Spleen (tissue), 11 donors: ENCODE measurements at regions not wholly inside any gene's neighbourhood (a gene's known extent, or its start where the extent isn't known, plus 50 kb on each side); places are given as distances from the start of the nearest gene placed in this dataset.

Experiments used
- DNase-seq: peaks from one replicate; pipeline ENCODE4 v3.0.0-alpha.2; 2020
- H3K27ac ChIP-seq, 8 donors: fragments of 200-600 bp; sonication (generic) in 7 of 8; 1 replicate in 4 of 8; 2 replicates in 4 of 8; pipeline versions ENCODE4 v1.5.0 to v1.8.0; 2016 to 2021; ENCODE audit warnings: inconsistent platforms in 4 of 8, mild to moderate bottlenecking in 4 of 8, moderate library complexity in 1 of 8
- H3K27me3 ChIP-seq, 7 donors: fragments of 200-600 bp; sonication (generic) in 6 of 7; replicated peaks in 1 of 7; 1 replicate in 4 of 7; 2 replicates in 3 of 7; pipeline versions ENCODE4 v1.5.0 to v1.8.0; 2016 to 2021; ENCODE audit warnings: inconsistent platforms in 3 of 7, mild to moderate bottlenecking in 1 of 7
- H3K36me3 ChIP-seq, 6 donors: fragments of 200-600 bp; sonication (generic) in 5 of 6; 1 replicate in 4 of 6; 2 replicates in 2 of 6; pipeline versions ENCODE4 v1.5.0 to v1.8.0; 2016 to 2021; ENCODE audit warnings: inconsistent platforms in 2 of 6
- H3K4me1 ChIP-seq, 6 donors: fragments of 200-600 bp; sonication (generic) in 5 of 6; 1 replicate in 3 of 6; 2 replicates in 3 of 6; pipeline versions ENCODE4 v1.5.0 to v1.8.0; 2016 to 2021; ENCODE audit warnings: inconsistent platforms in 3 of 6
- H3K4me3 ChIP-seq, 8 donors: fragments of 200-600 bp; sonication (generic) in 7 of 8; 1 replicate in 4 of 8; 2 replicates in 4 of 8; pipeline versions ENCODE4 v1.5.0 to v1.8.0; 2016 to 2021; ENCODE audit warnings: inconsistent platforms in 4 of 8, mild to moderate bottlenecking in 4 of 8, moderate library complexity in 2 of 8
- H3K9me3 ChIP-seq, 8 donors: fragments of 200-600 bp; sonication (generic) in 7 of 8; 1 replicate in 4 of 8; 2 replicates in 4 of 8; pipeline versions ENCODE4 v1.5.0 to v1.8.0; 2016 to 2021; ENCODE audit warnings: inconsistent platforms in 4 of 8
- CTCF ChIP-seq, 11 experiments: fragments of 200-600 bp in 7 of 11; fragments of 450-650 bp in 4 of 11; sonication (generic) in 4 of 11; IDR thresholded peaks in 8 of 11; conservative IDR thresholded peaks in 3 of 11; 1 replicate in 7 of 11; 2 replicates in 4 of 11; pipeline versions ENCODE4 v1.4.0 to v1.8.0; 2016 to 2021; ENCODE audit warnings: antibody characterized with exemption in 11 of 11, inconsistent platforms in 4 of 11, mild to moderate bottlenecking in 1 of 11
- POLR2A ChIP-seq, 3 donors: fragments of 450-650 bp; IDR thresholded peaks; one replicate each; pipeline ENCODE4 v1.5.1; 2017; ENCODE audit warnings: antibody characterized with exemption in 3 of 3, mild to moderate bottlenecking in 1 of 3
- POLR2AphosphoS5 ChIP-seq, 3 donors: sonication (generic); formaldehyde crosslinking; IDR thresholded peaks; one replicate each; pipeline ENCODE4 v1.5.1; 2017; ENCODE audit warnings: antibody characterized with exemption in 3 of 3
- WGBS, 5 donors: extraction: QIAGEN DNeasy Blood & Tissue Kit in 3 of 5; methylation state at CpG; one replicate each; pipeline versions ENCODE4 v1.1.5 to v1.1.7; 2013 to 2018; 5-methylcytosine and 5-hydroxymethylcytosine counted together
- intact Hi-C: fragments of 100-400 bp; cut with DNase I; formaldehyde crosslinking; loops from one replicate; pipeline ENCODE4 v1.15.0; 2023; ENCODE audit warnings: low total_unique reads
- donor health status: healthy with polysubstance abuse.
- donor health status: DM: no; HTN: no; CAD: no; lungs with moderate emphysema.
- donor health status: DM: no; HTN: no; CAD: no.
- donor health status: Bipolar disorder and iron deficiency.
- donor health status: healthy.
- donor health status: DM: no; HTN: no; CAD: no.
- donor health status: DM: yes; HTN: yes; CAD: no.

GRCh38 chr2:238968616-238969384 is 120.9 kb downstream of the TWIST2 start:
- 65 to 77% (median 71%) methylated on average over 13 to 18 of the region's 18 CpGs for WGBS, 5 donors
- intact Hi-C loops = no loop called here

GRCh38 chr2:238969857-238970256 is 122.0 kb downstream of the TWIST2 start:
- H3K27me3 ChIP-seq = peaks cover 0 to 59% (median 6%) of the 10 kb centered on the region in 7 donors
- no peaks in the 10 kb centered on the region for H3K36me3 ChIP-seq
- no peak for DNase-seq
- no peaks in the 10 kb centered on the region for H3K4me1 ChIP-seq
- peaks cover 0 to 6% (median 4%) of the 10 kb centered on the region in 8 donors for H3K9me3 ChIP-seq
- H3K27ac ChIP-seq = no peak overlapping the region
- H3K4me3 ChIP-seq = no peak overlapping the region
- intact Hi-C loops = no loop called here
- no peak for TF ChIP-seq POLR2A (IDR thresholded peaks at IDR 0.05)
- TF ChIP-seq CTCF (IDR thresholded peaks at IDR 0.05 in 8 of 11, conservative IDR thresholded peaks at IDR 0.05 in 3 of 11) = no peak
- TF ChIP-seq POLR2AphosphoS5 (IDR thresholded peaks at IDR 0.05) = no peak
- WGBS, 5 donors = 66 to 87% (median 81%) methylated on average over 4 of the region's 4 CpGs

More at GRCh38 chr2:238968616-238969384, 120.9 kb downstream of the TWIST2 start:
- H3K4me3 ChIP-seq = no peak overlapping the region
- no peak for TF ChIP-seq POLR2A (IDR thresholded peaks at IDR 0.05)
- no peak for TF ChIP-seq CTCF (IDR thresholded peaks at IDR 0.05 in 8 of 11, conservative IDR thresholded peaks at IDR 0.05 in 3 of 11)
- TF ChIP-seq POLR2AphosphoS5 (IDR thresholded peaks at IDR 0.05) = no peak
- no peaks in the 10 kb centered on the region for H3K36me3 ChIP-seq
- H3K9me3 ChIP-seq = no peaks in the 10 kb centered on the region
- H3K4me1 ChIP-seq = no peaks in the 10 kb centered on the region
- no peak for DNase-seq
- no peak overlapping the region for H3K27ac ChIP-seq
- H3K27me3 ChIP-seq = peaks cover 0 to 59% (median 6%) of the 10 kb centered on the region in 7 donors

GRCh38 chr2:238970553-238971081 is 122.7 kb downstream of the TWIST2 start:
- peak; percentile 84 for DNase-seq
- 37 to 47% (median 41%) methylated on average over 8 to 9 of the region's 9 CpGs for WGBS, 5 donors
- H3K9me3 ChIP-seq = peaks cover 0 to 14% (median 11%) of the 10 kb centered on the region in 8 donors
- H3K27ac ChIP-seq = no peak overlapping the region
- no peak overlapping the region for H3K4me3 ChIP-seq
- intact Hi-C loops = no loop called here
- H3K36me3 ChIP-seq = no peaks in the 10 kb centered on the region
- no peaks in the 10 kb centered on the region for H3K4me1 ChIP-seq
- H3K27me3 ChIP-seq = peaks cover 0 to 59% (median 6%) of the 10 kb centered on the region in 7 donors
- peak; percentile 68 to 98 (median 94) for TF ChIP-seq CTCF (IDR thresholded peaks at IDR 0.05 in 8 of 11, conservative IDR thresholded peaks at IDR 0.05 in 3 of 11)
- no peak for TF ChIP-seq POLR2A (IDR thresholded peaks at IDR 0.05)
